NCI-H524 treated with DMSO at 0.1 percent for 48 hours (cell line): ENCODE measurements at regions not wholly inside any gene's neighbourhood (a gene's known extent, or its start where the extent isn't known, plus 50 kb on each side); places are given as distances from the start of the nearest gene placed in this dataset.
"Not testable (repeated sequence)": the region's sequence is repeated elsewhere in the genome, so short reads cannot be mapped to it uniquely, and the experiment has no call there.

ENCODE experiments used
- DNase-seq: peaks from one replicate; lab custom pipeline; 2025; lab: John Stamatoyannopoulos, UW

DNA sequence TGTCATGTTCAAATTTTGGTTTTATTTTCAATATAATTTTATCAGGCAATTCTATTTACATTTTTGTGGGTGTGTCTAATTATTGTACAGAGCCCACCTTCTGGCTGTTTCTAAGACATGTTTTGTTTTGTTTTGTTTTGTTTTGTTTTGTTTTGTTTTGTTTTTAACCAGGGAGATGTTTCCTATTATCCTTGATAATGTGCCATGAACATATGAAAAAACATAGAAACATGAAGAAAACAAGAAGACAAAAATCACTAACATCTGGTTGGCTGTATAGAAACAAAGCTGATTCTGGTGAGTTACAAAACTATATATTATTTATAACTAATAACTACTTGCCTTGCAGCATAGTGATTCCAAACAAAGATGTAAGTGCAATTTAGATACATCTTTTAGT lies 128.1 kb upstream of the TRPC4 start:
- DNase-seq, result no peak

DNA sequence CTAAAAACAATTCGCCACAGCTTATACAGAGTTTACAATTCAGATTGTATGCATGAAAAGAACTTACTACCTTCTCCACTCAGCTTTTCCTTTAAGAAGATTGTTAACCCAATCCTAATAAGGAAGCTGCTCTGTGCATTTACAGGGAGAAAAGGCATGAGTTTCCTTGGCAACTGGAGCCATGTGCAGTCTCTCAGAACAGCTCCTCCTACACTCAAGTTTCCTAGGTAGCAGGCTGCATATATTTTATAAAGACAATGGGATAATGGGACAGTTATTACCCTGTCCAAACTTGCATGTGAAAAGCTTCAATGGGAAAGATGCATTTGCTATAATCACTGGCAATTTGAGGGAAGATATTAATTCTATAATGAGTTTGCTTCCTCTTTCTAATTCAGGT lies 125.5 kb upstream of the TRPC4 start:
- DNase-seq, result no peak

- no peak for DNase-seq
Measured at GRCh38 chr13:37986811-37987210, 117.2 kb upstream of the TRPC4 start.

- DNase-seq, result no peak
Measured at GRCh38 chr13:37985281-37985680, 115.7 kb upstream of the TRPC4 start.

- no peak for DNase-seq
Measured at GRCh38 chr13:37984357-37984756, 114.8 kb upstream of the TRPC4 start.

DNA sequence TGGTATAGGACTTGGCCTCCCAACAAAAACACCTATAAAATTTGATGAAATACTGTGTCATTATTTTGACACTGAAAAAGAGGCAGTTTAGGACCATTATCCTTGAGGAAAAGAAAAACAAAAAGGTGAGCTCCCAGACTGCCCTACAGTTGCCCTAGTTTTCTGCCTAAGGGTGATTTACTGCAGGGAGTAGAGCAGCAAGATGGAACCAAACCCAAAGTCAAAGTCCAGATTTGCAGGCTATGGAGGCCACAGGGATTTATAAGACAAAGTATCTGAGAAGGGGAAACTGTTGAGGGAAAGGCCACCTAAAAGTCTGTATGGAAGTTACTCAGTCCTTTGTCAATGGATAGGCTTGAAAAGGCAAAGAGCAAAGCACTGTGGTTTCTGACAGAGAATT lies 112.4 kb upstream of the TRPC4 start:
- no peak for DNase-seq

DNA sequence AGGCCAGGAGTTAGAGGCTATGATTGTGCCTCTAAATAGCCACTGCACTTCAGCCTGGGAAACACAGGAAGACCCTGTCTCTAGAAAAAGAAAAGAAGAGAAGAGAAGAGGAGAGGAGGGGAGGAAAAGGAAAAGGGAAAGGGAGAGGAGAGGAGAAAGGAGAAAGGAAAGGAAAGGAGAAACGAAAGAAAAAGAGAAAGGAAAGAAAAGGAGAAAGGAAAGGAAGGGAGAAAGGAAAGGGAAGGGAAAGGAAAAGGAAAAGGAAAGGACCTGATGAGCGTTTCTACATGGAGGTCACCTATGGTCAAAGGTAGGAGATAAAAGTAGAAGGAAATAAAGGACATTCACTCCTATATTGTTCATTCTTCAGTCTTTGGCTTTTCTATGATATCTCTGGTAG lies 109.1 kb upstream of the TRPC4 start:
- DNase-seq, result no peak

DNA sequence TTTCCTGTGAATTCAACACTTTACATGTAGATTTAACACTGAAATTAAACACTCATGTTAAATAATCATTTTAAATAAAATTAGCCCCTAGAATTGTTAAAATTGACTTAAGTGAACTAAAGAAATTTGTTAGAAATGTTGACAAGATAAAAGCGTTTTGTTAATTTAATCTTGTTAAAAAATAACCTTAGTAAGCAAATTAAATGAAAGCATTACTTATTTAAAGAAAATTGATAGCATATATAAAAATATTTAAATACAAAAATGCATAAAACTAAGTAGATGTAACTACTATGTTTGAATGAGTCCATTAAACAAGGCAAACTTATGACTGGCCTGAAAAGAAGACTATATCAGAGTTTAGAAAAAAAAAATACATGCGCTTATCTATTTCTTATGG lies 99.0 kb upstream of the TRPC4 start:
- no peak for DNase-seq

GRCh38 chr13:37966266-37966665 lies 96.7 kb upstream of the TRPC4 start:
- no peak for DNase-seq

DNA sequence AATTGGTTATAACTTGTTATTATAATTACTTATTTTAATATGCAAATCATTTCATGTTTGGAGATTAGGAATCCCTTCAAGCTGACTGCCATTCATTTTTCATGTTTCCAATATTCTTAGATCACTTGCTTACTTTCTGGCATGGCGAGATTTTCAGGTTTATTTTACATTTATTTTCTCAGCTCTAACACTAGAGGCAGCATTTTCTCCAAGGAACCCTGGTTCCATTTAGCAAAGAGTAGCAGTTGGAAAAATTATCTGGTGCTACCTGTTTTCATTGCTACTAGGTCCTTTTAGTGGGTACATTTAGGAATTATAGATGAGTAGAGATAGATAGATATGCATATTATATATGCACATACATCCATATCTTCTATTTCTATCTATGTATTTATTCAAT lies 90.9 kb upstream of the TRPC4 start:
- no peak for DNase-seq

DNA sequence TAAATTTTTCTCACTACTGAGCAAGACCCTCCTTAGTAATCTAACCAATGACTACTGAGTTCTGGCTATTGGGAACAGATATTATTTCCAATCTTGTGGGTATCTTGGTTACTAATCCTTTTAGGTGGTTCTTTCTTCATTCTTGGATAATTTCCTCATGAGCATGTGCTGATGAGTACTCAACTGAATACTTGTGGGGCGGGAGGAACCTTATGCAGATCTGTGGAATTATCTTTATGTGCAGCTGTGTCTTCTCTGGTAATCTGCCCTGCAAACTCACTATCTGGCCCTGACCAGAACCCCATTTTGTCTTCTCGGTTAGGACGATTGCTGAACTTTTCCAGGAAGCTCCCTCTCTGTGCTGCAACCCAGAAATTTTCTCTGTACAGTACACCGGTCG lies 89.7 kb upstream of the TRPC4 start:
- DNase-seq, result no peak

DNA sequence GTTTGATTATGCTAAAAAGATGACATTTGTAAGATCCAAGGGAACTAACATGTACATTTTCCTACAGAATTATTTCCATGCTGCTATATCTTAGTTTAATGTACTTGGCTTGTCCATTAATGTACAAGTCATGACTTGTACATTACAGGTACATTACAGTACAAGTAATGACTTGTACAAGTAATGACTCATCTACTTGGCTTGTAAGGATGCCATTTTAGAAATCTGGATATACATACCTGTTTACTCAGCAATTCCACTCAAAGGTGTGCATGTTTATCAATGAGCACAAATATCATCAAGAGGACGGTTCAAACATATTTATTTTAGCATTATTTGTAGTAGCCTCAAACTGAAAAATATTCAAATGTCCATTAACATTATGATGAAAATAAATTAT lies 87.0 kb upstream of the TRPC4 start:
- DNase-seq, result no peak

DNA sequence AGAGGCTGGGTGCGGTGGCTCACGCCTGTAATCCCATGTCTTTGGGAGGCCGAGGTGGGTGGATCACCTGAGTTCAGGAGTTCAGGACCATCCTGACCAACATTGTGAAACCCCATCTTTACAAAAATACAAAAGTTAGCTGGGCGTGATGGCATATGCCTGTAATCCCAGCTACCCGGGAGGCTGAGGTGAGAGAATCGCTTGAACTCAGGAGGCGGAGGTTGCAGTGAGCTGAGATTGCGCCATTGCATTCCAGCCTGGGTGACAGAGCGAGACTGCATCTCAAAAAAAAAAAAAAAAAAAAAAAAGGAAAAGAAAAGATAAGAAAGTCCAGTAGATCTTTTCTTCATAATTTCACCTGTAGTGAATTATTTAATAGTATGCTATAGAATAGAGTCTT lies 85.0 kb upstream of the TRPC4 start:
- DNase-seq, result not testable (repeated sequence)

DNA sequence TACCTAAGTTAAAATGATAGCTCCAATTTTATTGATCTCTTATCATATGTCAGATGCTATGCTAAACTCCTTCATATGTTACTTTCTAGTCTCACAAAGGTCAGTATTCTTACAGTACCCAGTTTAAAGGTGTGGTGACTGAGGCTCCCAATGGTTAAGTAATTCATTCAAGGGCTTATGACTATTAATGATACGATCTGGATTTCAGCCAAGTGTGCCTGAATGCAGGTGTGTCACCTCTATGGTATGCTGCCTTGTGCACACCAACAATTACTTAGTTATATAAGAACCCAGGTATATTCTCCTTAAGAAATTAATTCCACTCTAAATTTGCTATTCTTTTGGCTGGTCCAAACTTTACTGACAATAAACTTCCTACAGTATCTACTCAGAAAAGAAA lies 84.6 kb upstream of the TRPC4 start:
- DNase-seq, result no peak

- DNase-seq, result no peak
Measured at GRCh38 chr13:37953696-37954095, 84.1 kb upstream of the TRPC4 start.

DNA sequence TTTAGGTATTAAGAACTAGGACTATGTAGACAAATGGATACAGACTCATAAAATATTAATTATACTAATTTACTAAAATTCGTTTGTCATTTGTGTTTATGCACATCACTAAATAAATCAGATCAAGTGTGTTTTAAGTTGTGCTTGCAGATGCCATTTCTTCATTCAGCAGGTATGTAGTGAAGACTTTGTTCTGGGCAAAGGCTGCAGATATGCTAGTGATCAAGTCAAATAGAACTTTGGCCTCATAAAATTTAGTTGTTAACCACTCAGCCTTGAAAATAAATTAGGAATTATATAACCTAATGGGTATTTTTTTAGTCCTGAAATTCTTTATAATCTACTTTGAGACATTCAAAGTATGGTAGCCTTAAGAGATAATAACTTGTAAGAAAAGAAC lies 80.4 kb upstream of the TRPC4 start:
- no peak for DNase-seq

DNA sequence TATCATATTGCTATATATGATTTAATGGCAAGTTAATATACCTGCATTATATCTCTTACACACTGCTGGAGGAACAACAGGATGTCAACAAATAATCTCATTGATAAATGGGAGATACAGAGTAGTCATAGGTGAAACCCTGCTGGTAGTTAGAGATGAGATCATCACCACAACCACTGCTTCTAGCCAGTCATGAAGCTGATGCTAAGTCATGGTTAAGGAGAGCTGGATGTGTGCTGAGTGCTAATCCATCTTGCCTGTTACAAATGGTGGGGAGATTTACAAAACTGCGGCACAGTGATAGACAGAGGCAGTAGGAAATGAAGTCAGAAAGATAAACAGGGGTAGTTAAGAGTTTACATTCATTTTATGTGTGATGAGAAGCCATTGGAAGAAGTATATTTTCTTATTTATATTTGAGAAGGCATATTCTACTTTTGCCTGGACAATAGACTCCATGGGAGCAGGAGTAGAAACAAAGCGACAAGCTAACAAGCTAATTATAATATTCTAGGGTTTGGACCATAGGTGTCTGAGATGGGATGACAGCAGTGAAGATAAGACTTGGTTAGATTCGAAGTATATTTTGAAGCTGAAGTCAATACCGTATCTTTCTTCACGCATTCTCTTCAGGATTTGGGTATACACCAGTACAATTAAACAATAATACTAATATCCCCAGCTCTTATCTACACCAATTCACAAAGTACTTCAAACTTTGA lies 78.0 kb upstream of the TRPC4 start:
- DNase-seq, result no peak

DNA sequence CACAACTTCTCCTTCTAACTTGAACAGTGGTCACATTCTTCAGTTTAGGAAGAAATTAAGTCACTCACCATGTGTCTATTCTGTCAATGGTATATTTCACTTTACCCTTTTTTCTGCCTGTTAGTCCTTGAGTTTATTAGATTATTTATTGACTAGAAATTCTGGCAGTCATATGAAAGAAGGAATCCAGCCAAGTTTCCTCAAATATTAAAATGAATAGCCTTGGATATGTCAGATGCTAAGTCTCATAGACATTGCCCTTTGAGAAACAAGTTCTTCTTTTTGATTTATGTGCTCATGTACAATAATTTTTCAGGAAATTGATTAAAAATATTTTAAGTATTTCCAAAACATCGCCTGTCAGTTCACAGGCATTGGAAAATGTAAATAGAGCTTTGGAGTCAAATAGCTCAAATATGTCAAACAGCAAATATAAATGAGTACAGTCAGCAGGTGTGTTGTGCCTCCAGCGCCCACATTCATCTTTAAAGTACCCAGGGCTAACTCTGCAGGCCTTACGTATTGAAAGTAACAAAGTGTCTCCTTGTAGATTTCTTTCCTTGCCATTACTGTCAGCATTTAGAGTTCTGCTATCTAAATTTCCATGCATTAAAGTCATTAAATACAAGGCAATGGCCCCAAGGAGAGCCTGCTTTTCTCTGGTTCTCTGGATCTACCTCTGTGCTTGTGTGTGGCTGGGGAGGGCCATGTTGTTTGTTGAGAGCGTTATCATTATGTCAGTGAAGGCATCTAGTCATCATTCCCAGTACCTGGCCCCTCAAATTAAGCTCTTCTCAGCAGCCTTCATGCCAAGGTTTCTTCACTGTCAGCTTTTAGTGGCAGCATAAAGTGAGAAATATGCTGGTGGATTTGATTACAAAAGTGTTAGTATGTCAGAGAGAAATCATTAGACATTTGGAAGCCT lies 76.3 kb upstream of the TRPC4 start:
- DNase-seq, result no peak

- DNase-seq, result no peak
Measured at GRCh38 chr13:37944869-37945442, 75.4 kb upstream of the TRPC4 start.

GRCh38 chr13:37944081-37944868 lies 74.7 kb upstream of the TRPC4 start:
- DNase-seq, result no peak

DNA sequence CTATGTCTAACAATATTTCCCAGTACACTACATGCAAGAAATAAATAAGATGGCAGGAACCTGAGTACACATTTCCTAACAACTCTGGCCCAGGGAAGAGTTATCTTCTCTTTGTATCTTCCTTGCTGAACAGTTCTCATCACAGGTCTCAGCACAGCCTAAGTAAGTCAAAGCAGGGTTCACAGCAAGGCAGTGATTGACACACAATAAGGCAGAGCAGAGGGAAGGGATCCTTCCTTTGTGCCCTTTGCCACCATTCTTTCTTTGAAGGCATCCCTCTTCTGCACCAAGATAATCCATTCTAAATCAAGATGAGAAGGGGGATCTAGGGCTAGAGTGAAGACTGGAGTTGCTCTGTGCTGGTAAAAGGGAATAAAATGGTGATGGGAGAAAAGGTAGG lies 73.4 kb upstream of the TRPC4 start:
- DNase-seq, result no peak
